ENCODE measurements at regions not wholly inside any gene's neighbourhood (a gene's known extent, or its start where the extent isn't known, plus 50 kb on each side); places are given as distances from the start of the nearest gene placed in this dataset.

DNA sequence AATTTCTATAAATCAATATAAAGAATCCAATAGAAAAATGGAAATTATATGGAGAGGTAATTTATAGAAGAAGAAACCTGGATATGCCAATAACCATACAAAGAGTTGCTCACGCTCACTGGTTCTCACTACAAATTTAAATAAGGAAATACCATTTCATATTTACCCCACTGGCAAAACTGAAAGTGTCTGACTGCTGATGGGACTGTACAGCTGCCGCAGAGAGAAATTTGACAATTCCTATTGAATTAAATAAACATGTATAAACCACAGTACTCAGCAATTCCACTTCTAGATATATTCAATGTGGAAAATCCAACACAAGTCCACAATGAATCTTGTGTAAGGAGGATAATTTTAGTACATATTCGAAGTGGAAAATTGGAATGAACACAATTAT, 830.4 kb upstream of the GRAMD2B start:
- no peak for DNase-seq (ENCODE audit: low read depth, low spot score)

DNA sequence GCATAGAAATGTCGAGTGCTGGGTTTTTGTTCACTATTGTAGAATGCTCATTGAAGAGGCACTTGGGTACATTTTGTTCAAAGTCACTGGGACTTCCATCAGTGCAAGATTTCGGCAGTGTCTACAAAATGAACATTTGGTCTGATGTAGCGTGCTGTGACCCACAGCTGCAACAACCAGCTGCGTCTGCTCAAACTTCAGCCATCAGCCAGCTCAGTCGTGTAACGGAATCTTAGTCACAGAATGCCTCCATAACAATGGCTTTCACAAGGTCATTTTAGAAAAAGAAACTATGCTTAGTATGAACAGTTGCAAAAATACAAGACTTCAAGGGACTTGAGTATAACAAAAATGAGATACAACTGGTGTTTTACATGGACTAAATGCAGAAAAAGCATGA, 828.1 kb upstream of the GRAMD2B start:
- no peak for DNase-seq (ENCODE audit: low read depth, low spot score)

DNA sequence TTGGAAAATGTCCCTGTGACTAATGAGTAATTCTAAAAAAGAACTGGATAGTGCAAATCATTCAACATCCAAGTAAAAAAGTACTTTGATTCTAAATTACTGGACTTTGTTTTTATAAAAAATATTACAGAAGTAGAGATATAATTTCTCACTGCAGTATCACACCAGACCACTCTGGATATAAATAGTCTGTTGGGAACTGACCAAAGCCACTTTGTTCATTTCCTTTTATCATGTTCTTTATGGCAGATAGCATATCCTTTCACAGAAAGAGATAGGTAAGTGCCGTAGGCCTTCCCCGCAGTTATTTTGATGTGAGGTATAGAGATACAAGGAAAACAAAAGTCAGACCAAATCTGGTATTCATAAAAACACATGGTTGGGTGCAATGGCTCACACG, 827.4 kb upstream of the GRAMD2B start:
- DNase-seq (ENCODE audit: low read depth, low spot score) = no peak

DNA sequence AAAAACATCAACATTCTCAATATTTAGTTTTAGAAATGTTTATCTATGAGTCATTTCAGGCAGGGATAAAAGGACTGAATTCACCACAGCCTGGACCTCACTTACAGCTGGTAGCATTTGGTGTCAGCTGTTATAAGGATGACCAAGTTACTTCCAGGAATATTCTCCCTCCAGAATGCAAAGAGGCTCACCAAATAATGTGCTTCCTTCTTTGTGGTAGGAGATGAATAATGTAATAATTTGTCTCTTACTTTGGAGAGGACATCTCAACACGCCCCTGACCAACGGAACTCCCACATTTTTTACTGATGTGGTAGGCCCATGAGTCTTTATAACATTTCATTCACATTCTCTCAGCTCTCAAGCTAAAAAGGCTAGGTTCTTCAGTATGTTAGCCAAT, 825.9 kb upstream of the GRAMD2B start:
- DNase-seq (ENCODE audit: low read depth, low spot score) = no peak

DNA sequence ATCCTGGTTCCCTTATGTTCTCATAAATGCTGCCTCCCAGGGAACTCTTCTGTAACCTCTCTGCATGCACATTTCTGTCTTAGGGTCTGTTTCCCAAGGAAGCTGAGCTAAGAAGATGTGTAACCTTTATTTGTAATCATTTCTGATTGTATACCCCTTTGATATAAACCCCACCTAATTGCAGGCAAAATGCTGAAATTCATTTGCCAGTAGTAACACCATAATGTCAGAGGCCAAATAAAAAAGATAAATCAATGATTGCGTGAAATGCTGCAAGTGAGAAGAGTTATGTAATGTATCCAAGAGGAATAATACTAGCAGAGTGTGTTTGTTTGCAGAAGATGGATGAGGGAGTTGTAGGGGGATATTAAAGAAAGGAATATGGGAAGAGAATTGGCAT, 822.6 kb upstream of the GRAMD2B start:
- DNase-seq (ENCODE audit: low read depth, low spot score) = no peak

DNA sequence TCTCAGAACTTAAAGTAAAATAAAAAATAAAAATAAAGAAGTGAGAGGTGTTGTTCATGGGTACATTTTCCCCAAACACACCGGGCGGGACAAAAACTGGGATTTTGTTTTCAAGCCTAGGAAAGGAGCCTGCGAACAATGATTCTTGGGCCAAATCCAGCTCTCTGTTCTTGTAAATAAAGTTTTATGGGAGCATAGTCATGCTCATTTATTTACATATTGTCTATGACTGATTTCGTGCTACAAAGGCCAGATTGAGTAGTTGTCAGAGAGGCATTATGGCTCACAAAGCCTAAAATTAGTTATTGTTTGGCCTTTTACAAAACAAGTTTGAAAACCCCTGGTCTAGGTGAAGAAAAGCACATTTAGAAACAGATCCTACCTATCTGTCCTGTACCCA, 821.0 kb upstream of the GRAMD2B start:
- no peak for DNase-seq (ENCODE audit: low read depth, low spot score)

DNA sequence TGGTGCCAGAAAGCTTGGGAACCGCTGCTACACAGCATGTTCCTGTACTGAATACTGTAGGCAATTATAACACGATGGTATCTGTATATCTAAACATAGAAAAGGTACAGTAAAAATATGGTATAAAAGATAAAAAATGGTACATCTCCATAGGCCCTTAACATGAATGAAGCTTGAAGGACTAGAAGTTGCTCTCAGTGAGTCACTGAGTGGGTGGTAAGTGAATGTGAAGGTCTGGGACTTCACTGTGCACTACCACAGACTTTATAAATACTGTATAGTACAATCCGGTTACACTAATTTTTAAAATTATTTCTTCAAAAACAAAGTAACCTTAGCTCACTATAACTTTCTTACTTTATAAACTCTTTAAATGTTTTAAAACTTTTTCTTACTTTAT, 819.9 kb upstream of the GRAMD2B start:
- no peak for DNase-seq (ENCODE audit: low read depth, low spot score)

DNA sequence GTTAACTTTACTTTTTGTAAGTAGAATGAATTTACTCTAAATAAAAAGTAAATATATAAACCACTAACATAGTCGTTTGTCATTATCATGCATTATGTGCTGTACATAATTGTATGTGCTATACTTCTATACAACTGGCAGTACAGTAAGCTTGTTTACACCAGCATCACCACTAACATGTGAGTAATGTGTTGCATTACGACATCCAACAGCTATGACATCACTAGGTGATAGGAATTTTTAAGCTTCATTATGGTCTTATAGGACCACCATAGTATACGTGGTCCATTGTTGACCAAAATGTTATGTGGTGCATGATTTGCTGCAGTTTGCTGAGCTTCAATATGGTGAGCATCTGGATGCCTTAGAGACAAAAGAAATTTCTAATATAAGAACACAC, 819.1 kb upstream of the GRAMD2B start:
- no peak for DNase-seq (ENCODE audit: low read depth, low spot score)

DNA sequence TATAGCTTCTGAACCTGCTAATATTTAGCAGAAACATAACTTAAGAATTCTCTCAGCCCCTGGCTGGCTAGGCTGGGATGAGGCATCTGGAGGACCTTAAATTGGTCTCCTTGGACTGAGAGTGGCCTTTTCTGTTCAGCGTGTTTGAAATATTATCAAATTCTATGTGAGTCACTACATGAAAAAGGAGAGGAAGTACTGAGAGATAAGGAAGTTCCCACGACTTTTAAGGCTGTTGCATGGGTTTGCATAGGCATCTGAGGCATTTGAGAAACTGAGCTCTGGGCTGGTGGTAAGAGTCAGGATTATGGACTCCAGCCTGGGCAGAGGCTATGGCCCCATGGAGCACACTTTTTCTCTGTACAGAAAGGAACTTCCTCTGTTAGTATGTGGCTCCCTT, 816.2 kb upstream of the GRAMD2B start:
- DNase-seq (ENCODE audit: low read depth, low spot score) = no peak

DNA sequence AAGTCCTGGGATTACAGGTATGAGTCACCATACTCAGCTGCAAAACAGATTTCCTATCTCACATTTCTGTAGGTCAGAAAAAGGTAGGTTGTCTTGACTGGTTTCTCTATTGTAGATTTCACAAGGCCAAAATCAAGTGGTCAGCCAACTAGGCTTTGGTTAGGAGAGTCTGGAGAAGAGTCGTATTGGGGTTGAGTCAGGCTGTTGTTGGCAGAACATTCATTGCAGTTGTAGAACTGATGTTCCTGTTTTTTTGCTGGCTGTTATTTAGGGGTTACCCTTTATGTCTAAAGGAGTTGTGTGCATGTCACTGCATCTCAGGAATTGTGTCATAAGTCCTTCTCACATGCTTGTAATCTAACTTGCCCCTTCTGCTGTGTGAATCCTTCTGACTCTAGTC, 814.2 kb upstream of the GRAMD2B start:
- DNase-seq (ENCODE audit: low read depth, low spot score) = no peak

DNA sequence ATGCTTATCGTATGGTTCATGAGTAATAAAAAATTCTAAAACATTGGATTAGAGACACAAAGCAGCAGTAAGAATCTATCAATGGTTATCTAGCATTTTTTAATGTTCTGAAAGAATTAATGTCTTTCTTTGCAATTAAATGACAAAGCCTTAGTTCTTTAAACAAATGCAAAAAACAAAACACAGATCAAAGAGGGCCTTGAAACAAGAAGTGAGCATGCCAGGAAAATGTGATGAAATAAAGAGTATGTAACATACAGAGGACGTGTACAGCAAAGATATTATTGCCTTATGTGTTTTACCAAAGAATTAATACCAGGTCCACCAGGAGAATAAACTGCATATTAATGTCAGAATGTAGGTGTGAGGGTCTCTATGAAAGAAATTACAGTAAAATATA, 812.3 kb upstream of the GRAMD2B start:
- no peak for DNase-seq (ENCODE audit: low read depth, low spot score)

DNA sequence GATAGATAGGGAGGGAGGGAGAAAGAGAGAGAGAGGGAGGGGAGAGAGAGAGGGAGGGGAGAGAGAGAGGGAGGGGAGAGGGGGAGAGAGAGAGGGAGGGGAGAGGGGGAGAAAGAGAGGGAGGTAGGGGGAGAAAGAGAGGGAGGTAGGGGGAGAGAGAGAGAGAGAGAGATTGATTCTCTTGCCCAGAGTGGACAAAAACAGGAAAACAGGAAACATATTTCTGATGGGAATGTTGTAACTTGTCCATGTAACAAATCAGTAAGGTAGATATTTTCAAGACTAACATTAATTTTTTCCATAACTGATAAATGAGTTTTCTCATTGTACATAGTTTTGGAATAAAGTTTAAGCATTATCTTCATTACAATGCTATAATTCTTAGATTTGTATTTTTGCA, 811.7 kb upstream of the GRAMD2B start:
- DNase-seq (ENCODE audit: low read depth, low spot score) = no peak

DNA sequence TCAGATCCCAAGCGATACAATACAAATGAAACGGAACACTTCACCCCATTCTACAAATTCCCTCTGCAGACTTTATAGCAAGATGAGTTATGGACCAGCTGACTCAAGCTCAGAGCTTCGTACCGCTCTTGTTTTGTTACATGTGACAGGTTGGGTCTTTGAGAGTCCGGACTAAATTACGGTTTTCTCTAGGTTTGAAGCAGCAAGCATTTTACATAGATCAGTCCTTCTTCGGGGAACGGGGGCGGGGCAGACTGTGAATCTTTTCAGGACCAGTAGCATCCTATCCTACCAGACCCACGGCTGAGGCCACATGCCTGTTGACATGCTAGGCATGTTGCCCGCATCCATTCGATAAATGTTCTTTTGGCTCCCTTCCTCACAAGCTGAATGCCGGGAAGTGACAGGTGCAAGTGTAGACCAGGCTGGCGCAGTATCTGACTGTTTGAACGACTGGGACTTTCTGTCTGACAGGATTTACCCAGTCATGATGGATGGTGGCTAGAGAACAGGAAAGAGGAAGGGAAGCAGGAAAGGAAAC, 811.0 kb upstream of the GRAMD2B start:
- DNase-seq (ENCODE audit: low read depth, low spot score) = no peak

DNA sequence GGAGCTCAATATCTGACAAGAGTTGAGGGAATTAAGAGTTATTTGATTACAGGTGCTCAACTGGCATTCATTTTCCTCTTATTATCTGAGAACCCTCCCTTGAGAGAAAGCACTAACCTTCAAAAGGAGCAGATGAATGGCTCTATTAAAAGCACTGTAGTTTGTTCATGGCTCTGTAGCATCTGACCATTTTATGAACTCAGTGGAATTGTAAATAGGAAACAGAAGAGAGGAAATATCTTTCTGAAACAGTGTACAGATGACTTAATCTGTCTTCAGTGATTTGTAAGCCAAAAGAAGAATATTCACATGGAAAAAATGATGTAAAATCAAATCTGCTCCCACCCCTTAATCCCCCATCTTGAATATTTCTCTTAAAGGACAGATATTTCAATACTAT, 810.4 kb upstream of the GRAMD2B start:
- DNase-seq (ENCODE audit: low read depth, low spot score) = no peak

DNA sequence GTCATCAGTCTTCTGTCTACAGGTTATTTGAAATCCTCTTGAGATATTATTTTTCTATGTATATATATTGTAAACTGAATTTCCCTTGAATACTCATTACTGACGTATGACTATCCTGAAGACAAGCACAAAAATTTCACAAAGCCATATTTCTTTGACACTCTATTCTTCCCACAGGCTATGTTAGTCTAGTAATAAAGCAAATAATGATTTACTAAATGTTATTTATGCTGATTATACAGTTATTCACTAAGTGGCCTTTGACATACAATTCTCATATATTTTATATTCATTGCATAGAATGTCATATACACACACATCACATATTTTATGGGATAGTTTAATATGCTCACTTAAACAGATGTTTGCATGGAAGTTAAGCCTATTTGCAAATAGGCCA, 793.0 kb upstream of the GRAMD2B start:
- DNase-seq (ENCODE audit: low read depth, low spot score) = no peak

DNA sequence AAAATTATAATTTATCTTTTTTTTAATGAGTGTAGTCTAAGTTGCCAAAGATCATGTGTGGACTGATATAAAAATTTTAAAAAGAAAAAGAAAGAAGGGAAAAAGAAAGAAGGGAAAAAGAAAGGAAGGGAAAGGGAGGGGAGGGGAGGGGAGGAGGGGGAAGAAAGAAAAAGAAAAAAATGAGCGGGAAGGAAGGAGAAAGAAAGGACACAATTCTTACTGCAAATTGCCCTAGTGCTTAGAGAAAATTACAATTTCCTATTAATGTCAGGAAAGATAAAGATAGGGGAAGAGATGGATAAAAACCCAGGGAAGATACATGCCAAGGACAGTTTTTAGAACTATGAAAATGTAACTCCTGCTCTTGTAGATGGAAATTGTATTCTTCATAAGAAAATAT, 789.7 kb upstream of the GRAMD2B start:
- no peak for DNase-seq (ENCODE audit: low read depth, low spot score)

DNA sequence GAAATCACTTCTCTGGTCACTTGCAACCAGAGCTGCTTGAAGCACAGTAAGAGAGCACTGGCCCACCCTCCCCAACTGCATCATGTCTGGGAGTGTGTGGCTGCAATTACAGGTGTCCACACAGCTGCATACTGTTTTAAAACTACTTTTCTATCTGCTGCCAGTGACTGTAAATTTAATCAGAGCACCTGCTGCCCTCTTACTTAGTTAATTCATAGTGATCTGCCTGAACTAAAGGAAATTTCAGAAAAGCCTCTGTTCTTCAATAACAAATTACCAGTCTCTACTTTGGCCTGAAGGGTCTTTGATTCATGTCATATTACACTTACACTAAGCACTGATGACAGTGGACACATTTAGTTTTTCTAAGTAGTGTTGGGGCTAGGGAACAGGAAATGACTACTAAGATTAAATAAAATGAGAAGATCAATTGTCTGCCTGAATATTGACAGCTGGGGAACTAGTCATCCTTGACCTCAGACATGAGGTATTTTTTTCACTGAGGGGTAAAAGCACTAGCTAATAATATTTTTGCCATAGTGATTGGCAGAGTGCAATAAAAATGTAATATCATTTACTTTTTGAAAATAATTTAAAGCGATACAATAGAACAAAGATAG, 788.9 kb upstream of the GRAMD2B start:
- no peak for DNase-seq (ENCODE audit: low read depth, low spot score)

DNA sequence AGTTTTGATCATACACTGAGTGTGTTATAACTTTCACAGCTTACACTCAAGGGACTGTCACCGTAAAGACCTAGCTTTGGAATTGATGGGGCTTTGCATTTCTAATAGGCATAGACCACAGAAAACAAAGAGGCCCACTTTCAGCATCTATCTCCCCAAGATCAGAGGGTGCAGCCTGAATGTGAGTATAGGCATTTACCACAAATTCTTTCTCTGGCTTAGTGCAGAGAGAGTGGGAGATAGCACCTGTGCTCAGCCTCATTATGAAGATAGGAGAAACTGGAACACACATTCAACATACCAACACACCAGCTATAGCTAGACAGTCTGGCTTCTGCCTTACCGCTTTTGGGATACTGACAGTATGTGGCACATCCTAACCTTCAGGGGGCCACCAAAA, 783.4 kb upstream of the GRAMD2B start:
- DNase-seq (ENCODE audit: low read depth, low spot score) = no peak

DNA sequence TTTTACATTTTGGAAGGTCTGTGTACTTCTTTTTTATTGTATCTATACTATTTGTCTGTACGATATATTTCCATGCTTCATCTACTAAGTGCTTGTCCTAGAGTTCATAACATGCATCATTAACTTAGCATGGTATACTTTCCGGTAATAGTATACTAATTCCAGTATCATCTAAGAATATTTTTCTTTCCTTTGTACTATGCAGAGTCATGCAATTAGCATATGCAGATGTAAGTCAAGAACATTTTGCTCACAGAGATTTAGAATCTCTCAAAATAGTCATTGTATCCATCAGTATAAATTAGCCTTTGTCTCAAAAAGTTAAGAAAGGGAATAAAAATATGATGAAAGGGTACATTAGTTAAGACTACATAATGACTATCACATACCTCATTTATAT, 770.4 kb upstream of the GRAMD2B start:
- no peak for DNase-seq (ENCODE audit: low read depth, low spot score)

DNA sequence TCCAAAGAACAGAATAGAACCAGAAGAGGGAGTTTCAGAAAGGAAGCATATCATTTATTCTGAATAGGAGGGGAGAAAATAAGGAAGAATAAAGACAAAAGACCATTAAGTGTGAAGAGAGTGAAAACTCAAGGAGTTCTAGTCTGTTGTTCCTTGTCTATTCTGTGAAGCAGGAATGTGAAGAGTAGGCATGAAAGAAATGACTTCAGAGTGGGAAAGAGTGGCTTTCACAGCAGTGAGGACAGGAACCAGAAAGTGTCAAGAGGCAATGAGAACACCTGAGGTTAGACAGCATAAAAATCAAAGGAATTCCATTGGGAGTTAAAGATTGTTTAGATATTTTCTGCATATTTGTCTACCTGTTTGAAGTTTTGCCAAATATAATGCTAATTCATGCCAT, 768.8 kb upstream of the GRAMD2B start:
- no peak for DNase-seq (ENCODE audit: low read depth, low spot score)

DNA sequence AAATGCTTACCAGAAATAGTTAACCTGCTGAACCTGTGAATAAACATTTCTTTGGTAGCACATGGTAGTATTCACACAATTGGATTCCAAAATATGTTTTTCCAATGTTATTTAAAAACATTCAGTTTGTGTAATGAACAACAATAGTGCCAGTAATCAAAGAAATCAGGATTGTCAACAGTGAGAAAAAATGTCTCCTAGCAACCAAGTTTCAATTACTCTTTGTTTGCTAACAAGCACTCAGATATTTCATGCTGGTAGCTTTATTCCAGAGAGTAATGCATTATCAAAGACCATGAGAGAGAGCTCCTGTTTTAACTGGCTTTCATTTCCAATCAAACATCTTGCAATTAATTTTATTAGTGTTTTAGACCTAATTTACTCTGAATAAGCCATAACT, 768.1 kb upstream of the GRAMD2B start:
- no peak for DNase-seq (ENCODE audit: low read depth, low spot score)

DNA sequence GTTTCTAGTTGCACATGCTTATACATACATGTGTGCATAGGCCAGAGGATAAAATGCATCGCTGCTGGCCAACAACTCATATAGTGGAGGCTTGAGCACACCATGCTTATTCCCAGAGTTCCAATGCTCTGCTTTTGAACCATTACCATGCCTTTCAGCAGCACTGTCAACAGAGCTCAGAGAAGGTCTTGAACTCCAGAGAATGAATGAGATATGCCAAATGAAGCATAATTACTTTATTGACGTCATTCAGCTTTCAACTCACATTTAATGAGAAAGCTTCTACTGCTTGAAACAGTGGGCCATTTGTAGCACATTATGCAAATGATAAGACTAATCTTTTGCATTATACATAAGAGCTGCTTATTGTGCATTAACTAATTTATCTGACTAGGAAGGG, 765.3 kb upstream of the GRAMD2B start:
- DNase-seq (ENCODE audit: low read depth, low spot score) = no peak

DNA sequence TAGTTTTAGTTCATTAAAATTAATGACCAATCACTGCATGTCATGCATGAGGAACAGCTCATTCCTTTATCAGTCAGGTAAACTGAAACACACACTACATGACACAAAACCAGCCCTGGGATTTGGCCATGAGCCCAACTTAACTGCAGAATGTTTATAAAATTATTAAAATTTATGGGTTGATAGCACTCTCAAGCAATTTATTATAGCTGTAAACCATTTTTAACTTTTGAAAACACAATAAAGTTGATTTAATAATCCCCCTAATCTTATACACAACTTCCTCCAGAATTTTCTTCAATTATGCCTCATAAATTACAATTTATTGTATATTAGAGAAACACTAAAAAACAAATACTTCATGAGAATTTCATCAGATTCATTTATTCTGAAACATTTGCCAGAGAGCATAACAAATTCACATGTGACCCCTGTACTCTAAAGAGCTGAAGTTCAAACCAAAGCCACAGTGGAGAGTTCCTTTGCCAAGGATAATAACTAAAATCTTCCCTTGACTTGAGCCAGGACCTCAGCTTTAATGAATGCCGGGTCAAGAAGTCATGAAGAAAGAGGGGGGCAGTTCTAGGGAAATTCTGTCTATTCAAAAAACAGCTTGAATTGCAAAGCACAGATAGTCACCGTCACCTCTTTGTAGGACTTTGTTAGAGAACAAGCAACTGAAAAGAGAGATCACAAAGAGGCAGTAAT, 763.7 kb upstream of the GRAMD2B start:
- DNase-seq (ENCODE audit: low read depth, low spot score) = peak; percentile 82
